IPS DF 19.7 (cell line): ENCODE measurements at regions not wholly inside any gene's neighbourhood (a gene's known extent, or its start where the extent isn't known, plus 50 kb on each side); places are given as distances from the start of the nearest gene placed in this dataset.

Experiments
- DNase-seq: peaks from one replicate; pipeline ENCODE4 v3.0.0-alpha.2; 2013; ENCODE audit warnings: low read depth, low spot score

DNA sequence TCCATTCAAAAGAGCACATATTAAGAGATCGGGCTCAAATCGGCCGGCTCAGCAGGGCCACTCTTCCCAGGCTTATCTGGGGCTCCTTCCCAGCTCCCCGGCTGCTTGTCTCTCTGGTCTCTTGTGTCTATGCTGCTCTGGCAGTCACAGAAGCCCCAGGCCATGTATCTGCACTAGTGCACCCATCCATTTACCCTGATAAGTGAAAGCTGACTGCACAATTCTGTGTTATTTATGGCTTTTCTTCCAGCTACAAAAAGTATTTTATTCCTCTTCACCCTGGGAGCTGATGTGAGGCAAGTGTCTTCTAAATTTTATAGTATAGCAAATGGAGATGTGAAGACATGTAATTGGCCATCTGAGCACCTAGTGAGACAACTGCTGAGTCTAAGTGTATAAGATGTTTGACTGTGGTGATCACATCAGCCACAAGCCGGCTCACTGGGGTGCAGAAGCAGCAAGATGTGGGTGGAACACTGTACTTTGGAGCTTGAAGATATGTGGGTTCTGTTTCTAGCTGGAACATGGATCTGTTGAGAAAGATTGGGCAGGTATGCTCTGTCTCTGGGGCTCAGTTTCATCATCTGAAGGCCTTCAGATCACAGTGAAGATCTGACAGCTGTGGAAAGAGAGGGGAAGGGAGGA, 78.1 kb upstream of the MPHOSPH6 start:
- no peak for DNase-seq

DNA sequence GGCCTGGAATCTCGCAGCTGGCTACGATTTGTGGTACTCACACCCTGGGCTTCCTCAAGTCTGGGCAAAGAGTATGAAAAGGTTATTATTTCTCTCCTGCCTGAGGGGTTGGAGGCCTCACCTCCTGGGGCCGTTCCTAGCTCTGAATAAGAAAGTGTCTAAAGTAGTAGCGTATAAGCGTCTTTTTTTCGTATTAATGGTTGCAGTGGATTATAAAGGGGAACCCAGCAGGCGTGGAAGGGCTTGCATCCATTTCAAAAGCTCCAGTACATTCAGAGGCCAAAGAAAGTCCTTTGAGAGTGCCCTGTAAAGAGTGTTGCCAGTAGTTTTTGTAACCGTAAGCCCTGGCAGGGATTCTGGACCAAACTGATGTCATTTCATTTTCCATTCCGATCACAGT, 72.2 kb upstream of the MPHOSPH6 start:
- no peak for DNase-seq

DNA sequence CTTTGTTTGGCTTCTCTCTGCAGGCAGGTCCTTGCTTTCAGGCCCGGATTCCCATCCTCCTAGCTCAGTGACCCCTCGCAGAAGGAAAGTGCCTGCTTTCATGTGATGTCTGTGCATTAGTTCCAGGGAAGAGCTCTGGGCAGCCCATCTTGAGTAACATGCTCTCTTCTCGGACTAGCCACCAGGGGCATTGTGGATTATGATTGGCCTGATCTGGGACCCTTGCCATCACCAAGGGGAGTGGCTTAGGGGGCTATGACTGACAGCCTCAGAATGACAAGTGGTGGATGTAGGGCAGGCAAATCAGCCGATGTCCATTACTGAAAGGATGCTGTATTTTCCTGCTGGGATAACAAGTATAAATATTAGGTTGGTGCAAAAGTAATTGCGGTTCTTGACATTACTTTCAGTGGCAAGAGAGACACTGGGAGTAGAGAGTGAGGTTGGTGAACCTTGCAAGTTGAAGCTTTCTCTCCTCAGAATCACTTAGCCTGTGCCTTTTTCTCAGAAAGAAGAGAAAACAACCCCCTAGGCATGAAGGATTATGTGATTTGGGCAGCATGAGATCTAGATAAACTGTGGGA, 71.5 kb upstream of the MPHOSPH6 start:
- no peak for DNase-seq

DNA sequence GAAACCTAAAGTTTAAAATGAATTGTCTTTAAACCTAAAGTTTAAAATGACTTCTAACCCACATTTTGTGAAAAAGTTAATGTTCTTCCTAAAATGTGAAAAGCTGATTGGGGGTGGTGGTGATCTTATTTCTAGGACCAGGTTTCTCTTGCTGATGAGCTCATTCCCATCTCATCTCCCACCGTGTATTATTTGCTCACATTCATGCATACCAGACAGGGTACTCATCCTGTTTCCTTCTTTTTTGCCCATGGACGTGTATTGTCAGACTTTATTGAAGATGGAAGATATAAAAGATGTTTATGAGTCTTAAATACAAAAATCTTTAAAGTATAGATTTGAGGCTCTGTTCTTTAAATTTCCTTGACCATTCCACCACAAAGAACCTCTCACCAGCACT, 70.1 kb upstream of the MPHOSPH6 start:
- DNase-seq, result no peak

DNA sequence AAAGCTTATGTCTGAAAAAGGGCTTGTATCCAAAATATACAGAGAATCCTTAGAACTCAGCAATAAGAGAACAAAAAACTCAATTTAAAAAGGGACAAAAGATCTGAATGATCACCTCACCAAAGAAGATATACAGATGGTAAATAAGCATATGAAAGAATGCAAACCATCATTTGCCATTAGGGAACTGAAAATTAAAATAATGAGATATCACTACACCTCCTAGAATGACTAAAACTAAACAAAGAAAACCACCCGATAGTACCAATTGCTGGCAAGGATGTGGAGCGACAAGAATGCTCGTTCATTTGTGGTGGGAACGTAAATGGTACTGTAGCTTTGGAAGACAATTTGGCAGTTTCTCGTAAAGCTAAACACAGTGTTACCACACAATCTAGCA, 66.9 kb upstream of the MPHOSPH6 start:
- DNase-seq, result no peak

DNA sequence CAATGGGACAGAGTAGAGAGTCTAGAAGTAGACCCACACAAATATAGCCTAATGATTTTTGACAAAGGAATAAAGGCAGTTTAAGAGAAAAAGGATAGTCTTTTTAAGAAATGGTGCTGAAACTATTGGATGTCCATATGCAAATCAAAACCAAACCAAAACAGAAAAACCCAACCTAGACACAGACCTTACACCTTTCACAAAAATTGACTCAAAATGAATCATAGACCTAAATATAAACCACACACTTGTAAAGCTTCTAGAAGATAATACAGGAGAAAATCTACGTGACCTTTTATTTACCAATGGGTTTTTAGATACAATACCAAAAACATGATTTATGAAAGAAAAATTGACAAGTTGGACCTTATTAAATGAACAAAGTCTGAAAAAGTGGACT, 66.4 kb upstream of the MPHOSPH6 start:
- no peak for DNase-seq

DNA sequence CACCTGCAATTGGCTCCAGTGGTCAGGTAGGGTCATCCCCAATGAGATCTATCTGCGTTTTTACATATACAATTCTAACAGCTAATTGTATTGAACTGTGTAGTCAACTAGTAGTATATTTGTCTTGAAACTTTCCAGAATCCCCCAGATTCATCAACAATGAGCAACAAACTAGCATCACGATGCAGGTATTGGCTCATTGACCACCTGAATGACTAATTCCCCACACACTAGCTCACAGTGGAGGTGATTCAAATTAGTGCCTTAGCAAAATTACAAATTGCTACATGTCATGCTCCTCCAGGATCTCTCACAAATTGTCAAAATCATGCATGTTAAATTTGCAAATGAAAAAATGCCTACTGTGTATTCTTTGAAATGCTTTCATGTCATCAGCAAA, 62.8 kb upstream of the MPHOSPH6 start:
- DNase-seq, result no peak

DNA sequence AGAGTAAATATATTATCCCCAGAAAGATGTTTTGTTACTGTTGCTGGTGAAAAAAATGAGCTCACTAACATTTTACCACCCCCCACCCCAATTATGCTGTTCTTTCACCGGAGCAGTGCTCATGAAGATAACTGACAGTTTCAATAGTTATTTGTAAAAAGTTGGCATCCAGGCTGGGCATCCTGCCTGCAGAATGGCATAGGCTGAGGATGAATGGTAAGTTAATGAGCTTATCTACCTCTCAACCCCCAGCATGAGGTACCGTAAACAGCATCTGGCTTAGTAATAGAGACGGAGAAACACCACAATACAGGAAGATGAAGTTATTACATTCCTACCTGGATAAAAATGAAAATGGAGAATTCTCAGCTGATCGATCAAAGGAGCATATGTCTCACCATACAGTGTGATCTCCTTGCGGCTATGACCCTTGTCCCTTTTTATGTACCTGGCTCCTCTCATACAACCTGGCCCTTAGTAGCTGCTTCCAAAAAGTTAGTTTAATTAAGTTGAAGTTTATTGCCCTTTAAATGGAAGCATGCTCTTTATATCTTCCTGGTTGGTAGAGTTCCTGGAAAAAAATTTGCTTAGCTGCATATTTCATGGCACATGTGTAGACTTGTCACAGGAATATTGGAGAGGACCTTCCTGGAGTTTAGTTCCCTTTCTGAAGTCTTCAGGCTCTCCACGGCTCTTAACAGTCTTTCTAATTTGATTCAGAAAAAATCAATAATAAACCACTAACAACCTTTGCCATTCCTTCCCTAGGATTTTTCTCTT, 61.2 kb upstream of the MPHOSPH6 start:
- DNase-seq, result no peak

DNA sequence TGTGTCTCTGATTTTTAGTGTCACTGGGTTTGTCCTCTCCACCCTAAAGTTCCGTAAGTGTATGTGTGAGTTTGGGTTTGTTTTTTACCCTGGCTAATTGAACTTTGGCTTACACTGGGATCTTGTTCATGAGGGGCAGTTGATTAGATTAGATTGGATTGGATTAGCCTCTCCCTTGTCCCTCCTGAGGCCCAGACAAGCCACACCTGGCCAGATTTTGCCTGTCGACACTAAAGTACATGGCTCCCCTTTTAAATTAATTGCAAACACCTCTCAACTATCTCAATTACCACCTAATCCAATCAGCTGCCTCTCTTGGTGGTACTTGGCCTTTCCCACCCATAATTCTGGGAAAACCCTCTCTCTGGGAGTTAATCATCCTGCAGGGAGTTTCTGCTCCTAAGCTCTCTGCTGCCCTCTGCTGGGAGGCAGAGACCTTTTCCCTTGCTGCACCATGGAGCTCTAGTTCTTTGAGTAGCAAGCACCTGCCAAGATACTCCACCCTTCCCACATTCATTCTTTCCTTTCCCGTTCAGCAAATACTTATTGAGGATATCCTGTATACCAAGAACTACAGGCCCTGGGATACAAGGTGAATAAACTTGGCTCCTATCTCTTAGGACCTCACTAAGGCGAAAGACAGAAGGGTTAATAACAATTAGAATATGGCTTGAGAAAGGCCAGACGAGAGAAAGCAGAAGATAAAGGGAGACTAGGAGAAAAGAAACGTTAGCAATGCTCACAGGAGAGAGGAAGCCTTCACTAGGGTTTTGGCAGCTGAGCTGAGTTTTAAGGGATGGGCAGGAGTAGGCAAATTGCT, 60.0 kb upstream of the MPHOSPH6 start:
- DNase-seq, result peak; percentile 23

DNA sequence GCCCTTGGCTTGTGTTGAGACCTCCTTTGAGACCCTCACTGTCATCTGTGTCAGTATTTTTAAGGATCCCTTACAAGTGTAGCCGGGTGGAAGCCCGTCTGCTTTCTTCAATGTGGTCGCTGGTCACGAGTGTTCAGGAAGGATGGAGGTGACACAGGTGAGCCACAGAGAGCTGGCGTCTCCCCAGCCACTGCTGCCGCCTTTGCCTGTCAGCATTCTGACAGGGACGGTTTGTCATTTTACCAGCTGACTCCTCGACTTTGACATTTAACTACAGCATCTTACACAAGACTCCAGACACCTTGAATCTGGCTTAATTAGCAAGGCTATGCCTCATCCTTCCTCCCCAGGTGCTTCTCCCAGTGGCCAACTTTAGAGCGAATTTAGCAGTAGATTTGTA, 56.3 kb upstream of the MPHOSPH6 start:
- no peak for DNase-seq

DNA sequence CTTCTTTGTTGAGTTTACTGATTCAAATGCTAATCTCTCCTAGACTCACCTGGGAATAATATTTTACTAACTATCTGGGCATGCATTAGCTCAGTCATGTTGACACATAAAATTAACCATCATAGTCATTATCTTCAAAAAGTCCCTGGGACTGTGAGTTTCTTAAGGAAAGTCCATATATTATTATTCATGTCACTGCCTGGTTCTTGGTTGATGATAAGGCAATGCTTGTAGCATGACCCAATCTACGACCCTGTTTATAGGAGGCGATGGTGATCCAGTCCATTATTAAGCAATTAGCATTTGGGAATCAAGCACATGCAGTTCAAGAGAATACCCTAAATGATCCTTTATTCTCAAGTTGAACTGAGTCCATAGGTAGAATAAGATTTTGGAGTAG, 54.8 kb upstream of the MPHOSPH6 start:
- DNase-seq, result no peak

DNA sequence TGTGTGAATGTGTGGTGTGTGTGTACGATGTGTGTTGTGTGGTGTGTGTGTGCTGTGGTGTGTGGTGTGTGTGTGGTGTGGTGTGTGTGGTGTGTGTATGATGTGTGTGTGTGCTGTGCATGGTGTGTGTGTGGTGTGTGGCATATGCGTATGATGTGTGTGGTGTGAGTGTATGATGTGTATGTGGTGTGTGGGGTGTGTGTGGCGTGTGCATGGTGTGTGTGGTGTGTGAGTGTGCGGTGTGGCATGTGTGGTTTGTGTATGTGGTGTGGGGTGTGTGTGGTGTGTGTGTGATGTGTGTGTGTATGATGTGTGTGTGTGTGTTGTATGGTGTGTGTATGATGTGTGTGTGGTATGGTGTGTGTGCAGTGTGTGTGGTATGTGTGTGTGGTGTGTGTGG, 50.5 kb upstream of the MPHOSPH6 start:
- DNase-seq, result no peak
